DOHH2 (cell line): ENCODE measurements at regions not wholly inside any gene's neighbourhood (a gene's known extent, or its start where the extent isn't known, plus 50 kb on each side); places are given as distances from the start of the nearest gene placed in this dataset.

ENCODE experiments used
- EZH2phosphoT487 ChIP-seq: fragments of 200-600 bp; sonication (generic); IDR thresholded peaks from 2 replicates; pipeline ENCODE4 v1.6.1; 2017; ENCODE audit warnings: borderline replicate concordance, mild to moderate bottlenecking, antibody characterized with exemption, low read length, moderate library complexity, mixed read lengths
- TF ChIP-seq, protein P1 (sequence below): fragments of 200-600 bp; sonication (generic); IDR thresholded peaks from one replicate; pipeline ENCODE4 v1.5.1; 2014; ENCODE audit warnings: antibody characterized with exemption, mild to moderate bottlenecking, low read depth, low read length; ENCODE audit not compliant: poor library complexity, severe bottlenecking

DNA sequence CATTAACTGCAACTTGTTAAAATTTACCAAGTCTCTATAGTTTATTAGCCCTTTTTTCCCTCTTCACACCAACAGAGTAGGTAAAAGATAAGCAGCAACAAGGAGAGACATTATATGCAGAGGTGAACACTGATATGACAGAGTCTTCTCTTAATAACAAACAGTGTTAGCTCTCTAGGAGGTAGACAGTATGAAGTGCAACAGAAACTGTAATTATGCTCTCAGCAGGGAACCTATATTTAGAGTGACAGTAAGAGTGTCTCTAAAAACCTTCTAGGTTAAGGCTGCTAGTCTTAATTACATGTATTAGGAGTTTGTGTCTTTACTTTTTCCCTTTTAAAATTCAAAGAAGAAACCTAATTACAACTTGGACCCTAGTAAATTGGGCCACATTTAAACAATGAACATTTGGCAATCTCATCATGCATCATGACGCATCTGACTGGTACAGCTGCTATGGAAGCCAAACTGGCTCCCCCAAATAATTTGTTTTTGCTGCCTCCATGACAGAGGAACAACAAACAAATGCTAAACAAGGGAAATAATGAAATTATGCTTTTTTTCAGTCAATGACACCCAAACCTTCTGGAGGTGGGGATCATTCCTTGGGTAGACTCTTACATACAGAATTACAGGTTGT is 69.9 kb upstream of the MMADHC start:
- TF ChIP-seq, protein P1, sequence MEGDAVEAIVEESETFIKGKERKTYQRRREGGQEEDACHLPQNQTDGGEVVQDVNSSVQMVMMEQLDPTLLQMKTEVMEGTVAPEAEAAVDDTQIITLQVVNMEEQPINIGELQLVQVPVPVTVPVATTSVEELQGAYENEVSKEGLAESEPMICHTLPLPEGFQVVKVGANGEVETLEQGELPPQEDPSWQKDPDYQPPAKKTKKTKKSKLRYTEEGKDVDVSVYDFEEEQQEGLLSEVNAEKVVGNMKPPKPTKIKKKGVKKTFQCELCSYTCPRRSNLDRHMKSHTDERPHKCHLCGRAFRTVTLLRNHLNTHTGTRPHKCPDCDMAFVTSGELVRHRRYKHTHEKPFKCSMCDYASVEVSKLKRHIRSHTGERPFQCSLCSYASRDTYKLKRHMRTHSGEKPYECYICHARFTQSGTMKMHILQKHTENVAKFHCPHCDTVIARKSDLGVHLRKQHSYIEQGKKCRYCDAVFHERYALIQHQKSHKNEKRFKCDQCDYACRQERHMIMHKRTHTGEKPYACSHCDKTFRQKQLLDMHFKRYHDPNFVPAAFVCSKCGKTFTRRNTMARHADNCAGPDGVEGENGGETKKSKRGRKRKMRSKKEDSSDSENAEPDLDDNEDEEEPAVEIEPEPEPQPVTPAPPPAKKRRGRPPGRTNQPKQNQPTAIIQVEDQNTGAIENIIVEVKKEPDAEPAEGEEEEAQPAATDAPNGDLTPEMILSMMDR, result no peak
- no peak for TF ChIP-seq EZH2phosphoT487
